ENCODE measurements at regions not wholly inside any gene's neighbourhood (a gene's known extent, or its start where the extent isn't known, plus 50 kb on each side); places are given as distances from the start of the nearest gene placed in this dataset.
"Not testable (repeated sequence)": the region's sequence is repeated elsewhere in the genome, so short reads cannot be mapped to it uniquely, and the experiment has no call there.

GRCh38 chr16:51522902-51523301 lies 371.8 kb upstream of the SALL1 start:
- CTCF ChIA-PET: no interaction called here
- Mint-ChIP-seq H3K4me1 (ENCODE audit: low read depth, unreplicated experiment) (peaks cover 12% of the 10 kb centered on the region), H3K27ac (ENCODE audit: unreplicated experiment) (no peak overlapping the region), H3K27me3 (ENCODE audit: unreplicated experiment) (peaks cover 8% of the 10 kb centered on the region), H3K9me3 (ENCODE audit: low read depth, unreplicated experiment) (peaks cover 4% of the 10 kb centered on the region), H3K36me3 (ENCODE audit: insufficient read depth, unreplicated experiment) (no peaks in the 10 kb centered on the region), H3K4me3 (ENCODE audit: low read depth, unreplicated experiment) (no peak overlapping the region)
- TF ChIP-seq CTCF (IDR thresholded peaks at IDR 0.05; ENCODE audit: unreplicated experiment): no peak
- no TSS peak for BruUV-seq (replicated peaks)
- intact Hi-C loops (cut with micrococcal nuclease; ENCODE audit: unreplicated experiment): no loop called here
- DNase-seq: no peak

GRCh38 chr16:51516960-51517359 lies 365.9 kb upstream of the SALL1 start:
- H3K9me3 Mint-ChIP-seq (ENCODE audit: low read depth, unreplicated experiment); CTCF ChIA-PET; intact Hi-C loops (cut with micrococcal nuclease; ENCODE audit: unreplicated experiment); DNase-seq; H3K27ac Mint-ChIP-seq (ENCODE audit: unreplicated experiment); H3K4me3 Mint-ChIP-seq (ENCODE audit: low read depth, unreplicated experiment); BruUV-seq (replicated peaks); H3K36me3 Mint-ChIP-seq (ENCODE audit: insufficient read depth, unreplicated experiment); H3K4me1 Mint-ChIP-seq (ENCODE audit: low read depth, unreplicated experiment): not testable (repeated sequence)
- peaks cover 14% of the 10 kb centered on the region for H3K27me3 Mint-ChIP-seq (ENCODE audit: unreplicated experiment)

DNA sequence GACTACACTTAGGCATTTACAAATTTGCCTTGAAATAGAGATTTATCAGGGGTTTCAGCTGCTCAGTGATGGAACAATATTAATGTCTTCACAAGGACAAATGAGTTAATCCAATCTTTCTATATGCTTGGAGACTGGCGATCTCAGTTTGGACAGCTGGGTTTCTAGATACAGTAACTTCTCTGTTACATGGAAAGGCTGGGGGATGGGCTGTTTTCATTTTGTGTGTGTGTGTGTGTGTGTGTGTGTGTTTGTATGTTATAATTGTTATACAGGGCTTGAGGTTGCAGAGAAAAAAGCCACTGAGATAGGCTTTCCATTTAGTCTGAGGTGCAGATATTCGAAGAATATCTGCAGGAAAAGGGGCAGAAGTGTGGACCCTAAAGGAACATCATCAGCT lies 359.3 kb upstream of the SALL1 start:
- H3K4me1 Mint-ChIP-seq (ENCODE audit: low read depth, unreplicated experiment): no peaks in the 10 kb centered on the region
- H3K27me3 Mint-ChIP-seq (ENCODE audit: unreplicated experiment): no peaks in the 10 kb centered on the region
- peaks cover 9% of the 10 kb centered on the region for H3K9me3 Mint-ChIP-seq (ENCODE audit: low read depth, unreplicated experiment)
- H3K4me3 Mint-ChIP-seq (ENCODE audit: low read depth, unreplicated experiment): no peak overlapping the region
- intact Hi-C loops (cut with micrococcal nuclease; ENCODE audit: unreplicated experiment): no loop called here
- no peak overlapping the region for H3K27ac Mint-ChIP-seq (ENCODE audit: unreplicated experiment)
- no peaks in the 10 kb centered on the region for H3K36me3 Mint-ChIP-seq (ENCODE audit: insufficient read depth, unreplicated experiment)
- no peak for DNase-seq
- no TSS peak for BruUV-seq (replicated peaks)
- CTCF ChIA-PET: no interaction called here
- no peak for TF ChIP-seq CTCF (IDR thresholded peaks at IDR 0.05; ENCODE audit: unreplicated experiment)

- Mint-ChIP-seq H3K4me3 (ENCODE audit: low read depth, unreplicated experiment) (no peak overlapping the region), H3K27ac (ENCODE audit: unreplicated experiment) (no peak overlapping the region), H3K9me3 (ENCODE audit: low read depth, unreplicated experiment) (peaks cover 9% of the 10 kb centered on the region), H3K36me3 (ENCODE audit: insufficient read depth, unreplicated experiment) (no peaks in the 10 kb centered on the region), H3K4me1 (ENCODE audit: low read depth, unreplicated experiment) (no peaks in the 10 kb centered on the region), H3K27me3 (ENCODE audit: unreplicated experiment) (no peaks in the 10 kb centered on the region)
- BruUV-seq (replicated peaks): no TSS peak
- intact Hi-C loops (cut with micrococcal nuclease; ENCODE audit: unreplicated experiment): no loop called here
- CTCF ChIA-PET: no interaction called here
- TF ChIP-seq CTCF (IDR thresholded peaks at IDR 0.05; ENCODE audit: unreplicated experiment): no peak
- no peak for DNase-seq
Measured at GRCh38 chr16:51509336-51509735, 358.3 kb upstream of the SALL1 start.

DNA sequence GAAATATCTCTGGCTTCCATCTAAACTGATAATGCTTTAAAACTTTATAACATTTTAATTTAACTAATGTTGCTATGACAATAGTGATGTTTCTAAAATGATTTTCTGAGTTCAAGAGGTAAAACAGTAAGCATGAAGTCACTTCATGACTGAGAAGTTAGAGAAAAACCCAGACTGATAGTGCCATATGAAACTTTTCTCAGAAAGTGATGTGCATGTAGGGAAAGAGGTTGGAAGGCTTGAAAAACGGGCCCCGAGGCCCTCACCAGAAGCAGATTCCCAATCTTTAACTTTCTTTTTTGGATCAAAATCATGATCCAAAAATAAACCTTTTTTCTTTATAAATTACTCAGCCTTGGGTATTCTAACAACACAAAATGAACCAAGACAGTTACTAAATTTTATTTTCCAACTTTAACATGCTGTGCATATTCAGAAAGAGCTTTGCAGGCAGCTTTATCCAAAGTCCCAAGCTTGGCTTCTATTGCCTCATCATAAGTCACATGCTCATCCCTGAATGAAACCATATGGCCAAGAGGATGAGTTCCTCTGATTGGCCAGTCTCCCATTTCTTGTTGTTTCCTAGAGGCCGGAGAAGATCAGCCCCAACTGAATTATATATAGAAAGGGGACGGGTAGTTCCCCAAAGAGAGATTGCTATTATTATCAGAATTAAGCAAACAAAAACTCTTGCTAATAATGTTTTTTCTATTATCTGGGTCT lies 357.6 kb upstream of the SALL1 start:
- Mint-ChIP-seq H3K27me3 (ENCODE audit: unreplicated experiment) (no peaks in the 10 kb centered on the region), H3K27ac (ENCODE audit: unreplicated experiment) (no peak overlapping the region), H3K36me3 (ENCODE audit: insufficient read depth, unreplicated experiment) (no peaks in the 10 kb centered on the region), H3K4me1 (ENCODE audit: low read depth, unreplicated experiment) (no peaks in the 10 kb centered on the region), H3K9me3 (ENCODE audit: low read depth, unreplicated experiment) (peaks cover 6% of the 10 kb centered on the region), H3K4me3 (ENCODE audit: low read depth, unreplicated experiment) (no peak overlapping the region)
- intact Hi-C loops (cut with micrococcal nuclease; ENCODE audit: unreplicated experiment): no loop called here
- no TSS peak for BruUV-seq (replicated peaks)
- CTCF ChIA-PET: no interaction called here
- no peak for TF ChIP-seq CTCF (IDR thresholded peaks at IDR 0.05; ENCODE audit: unreplicated experiment)
- DNase-seq: no peak

Data from Calu3 (cell line).